ENCODE measurements at regions not wholly inside any gene's neighbourhood (a gene's known extent, or its start where the extent isn't known, plus 50 kb on each side); places are given as distances from the start of the nearest gene placed in this dataset.
"Not testable (repeated sequence)": the region's sequence is repeated elsewhere in the genome, so short reads cannot be mapped to it uniquely, and the experiment has no call there.

DNA sequence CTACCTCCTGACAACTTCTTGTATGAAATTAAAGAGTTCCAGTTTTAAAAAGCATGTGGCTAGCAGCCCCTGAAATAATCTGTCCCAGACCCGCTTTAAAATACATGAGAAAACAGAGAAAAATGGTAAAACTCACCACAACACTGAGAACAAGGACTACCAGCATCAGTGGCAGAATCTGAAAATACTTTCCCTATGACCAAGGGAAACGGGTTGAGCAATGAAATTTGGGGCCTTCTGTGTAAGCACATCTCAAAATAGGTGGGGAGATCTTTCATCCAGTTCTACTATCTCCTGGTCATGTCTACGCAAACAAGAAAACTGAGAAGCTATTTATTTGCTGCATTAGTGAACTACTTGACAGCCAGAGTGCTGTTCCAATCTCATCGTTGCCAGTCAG lies 172.3 kb downstream of the LNPK start:
- no peak for DNase-seq (ENCODE audit: low spot score)

DNA sequence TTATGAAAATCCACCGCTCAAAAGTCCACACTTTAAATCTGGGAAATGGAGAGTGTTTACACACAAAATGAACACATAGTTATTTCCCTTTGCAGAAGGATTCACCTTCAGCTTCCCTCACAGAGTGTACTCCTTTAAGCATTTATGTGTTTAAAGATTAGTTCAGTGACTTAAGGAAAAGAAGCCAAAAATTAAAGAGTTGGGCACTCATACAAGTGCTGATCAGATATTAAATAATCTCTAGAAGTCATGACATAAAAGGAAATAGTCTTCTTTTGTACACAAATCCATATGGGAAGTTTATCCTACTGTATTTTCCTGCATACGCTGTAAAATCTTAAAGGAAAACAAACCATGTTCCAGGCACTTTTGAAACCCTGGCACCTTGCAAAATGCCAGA lies 174.2 kb downstream of the LNPK start:
- no peak for DNase-seq (ENCODE audit: low spot score)

DNA sequence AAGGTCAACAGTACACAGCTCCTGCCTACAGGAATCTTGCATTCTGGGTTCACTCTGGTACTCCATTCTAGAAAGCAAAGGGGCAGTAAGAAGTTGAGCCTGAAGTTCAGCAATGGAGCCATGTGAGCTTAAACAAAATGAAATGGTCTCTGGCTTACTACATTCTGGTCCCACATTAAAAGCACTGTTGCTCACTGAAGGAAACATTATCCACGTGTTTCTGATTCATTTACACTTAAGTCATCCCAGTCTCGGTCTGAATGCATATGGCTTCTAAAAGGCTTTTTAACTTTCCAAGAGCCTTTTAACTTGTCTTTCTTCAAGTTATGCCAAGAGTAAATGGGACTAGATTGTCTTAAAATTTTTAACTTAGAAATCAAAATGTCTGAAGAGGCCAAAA lies 177.8 kb downstream of the LNPK start:
- no peak for DNase-seq (ENCODE audit: low spot score)

DNA sequence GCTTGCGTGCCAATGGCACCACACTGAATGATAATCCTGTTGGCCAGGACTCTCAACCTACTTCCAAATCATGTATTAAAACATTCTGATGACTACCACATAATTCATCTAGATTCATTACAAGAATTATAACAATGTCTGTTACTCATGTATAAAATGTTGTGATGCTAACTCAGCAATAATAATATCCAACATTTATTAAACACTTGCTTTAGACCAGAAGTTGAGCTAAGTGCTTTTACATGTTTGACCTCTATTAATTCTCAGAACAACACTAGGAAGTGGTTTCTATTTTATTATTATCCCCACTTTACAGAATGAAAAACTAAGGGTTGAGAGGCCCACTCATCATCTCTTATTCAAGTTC lies 178.4 kb downstream of the LNPK start:
- DNase-seq (ENCODE audit: low spot score): no peak

DNA sequence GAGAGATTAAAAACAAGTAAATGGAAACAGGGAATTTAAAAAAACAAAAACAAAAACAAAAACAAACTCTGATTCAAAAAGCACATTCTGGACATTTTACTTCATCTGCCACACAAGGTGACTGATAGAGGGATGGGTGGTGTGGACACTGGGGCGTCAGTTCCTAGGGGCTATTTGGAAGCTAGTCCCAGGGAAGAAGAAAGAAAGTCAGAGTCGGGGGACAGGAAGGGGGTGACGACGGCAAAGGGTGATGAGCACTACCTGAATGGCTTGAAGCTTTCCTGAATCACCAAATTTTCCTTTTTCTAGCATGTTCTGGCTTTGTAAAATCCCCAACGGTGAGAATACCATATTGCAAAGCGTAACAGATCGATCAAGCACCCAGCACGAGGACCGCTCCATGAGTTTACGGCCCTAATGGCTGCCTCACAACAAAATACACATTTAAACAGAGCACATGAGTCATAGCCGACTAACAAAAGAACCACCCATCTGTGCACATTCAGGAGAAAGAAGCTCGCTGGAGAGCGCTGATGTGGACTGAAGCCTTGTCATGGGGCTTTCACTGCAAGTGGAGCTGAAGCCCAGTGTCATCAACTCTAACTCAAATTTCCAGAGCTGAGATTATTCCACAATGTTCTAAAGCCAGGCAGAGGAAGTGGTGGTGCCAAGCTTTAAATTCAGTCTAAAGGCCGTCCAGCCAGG lies 178.9 kb downstream of the LNPK start:
- no peak for DNase-seq (ENCODE audit: low spot score)

DNA sequence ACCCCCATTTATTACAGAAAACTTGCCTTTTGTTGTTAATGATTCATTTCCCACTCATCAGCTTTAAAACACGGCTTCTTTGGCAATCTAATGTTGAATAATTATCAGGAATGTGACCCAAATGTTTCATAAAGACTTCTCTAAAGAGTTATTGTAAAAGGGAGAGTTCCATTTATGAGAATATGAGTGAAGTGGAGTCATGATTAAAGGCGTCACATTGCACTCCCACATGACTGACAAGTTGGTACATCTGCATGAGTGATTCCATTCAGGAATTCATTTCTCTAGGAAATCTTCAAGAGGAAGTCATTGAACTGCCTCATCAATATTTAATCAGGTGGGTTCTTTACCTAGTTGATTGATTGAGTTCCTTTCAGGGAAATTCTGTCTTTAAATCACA lies 184.8 kb downstream of the LNPK start:
- DNase-seq (ENCODE audit: low spot score): no peak

DNA sequence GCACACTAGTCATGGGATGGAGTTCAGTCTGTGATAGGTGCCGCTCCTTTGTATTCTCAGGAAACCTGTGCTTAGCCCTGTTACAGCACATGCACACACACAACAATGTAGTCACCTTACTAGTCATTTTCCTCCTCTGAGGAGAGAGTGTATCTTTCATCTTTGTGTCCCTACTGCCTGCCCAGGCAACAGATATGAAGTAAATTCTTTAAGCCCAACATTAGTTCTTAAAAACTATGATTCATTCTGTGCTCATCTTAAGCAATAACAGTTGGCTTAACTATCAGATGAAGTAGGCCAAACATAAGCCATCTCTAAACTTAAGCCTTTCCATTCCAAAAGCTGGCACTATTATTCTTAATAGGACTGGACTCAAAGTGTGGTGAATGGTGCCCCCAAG lies 186.5 kb downstream of the LNPK start:
- DNase-seq (ENCODE audit: low spot score): no peak

DNA sequence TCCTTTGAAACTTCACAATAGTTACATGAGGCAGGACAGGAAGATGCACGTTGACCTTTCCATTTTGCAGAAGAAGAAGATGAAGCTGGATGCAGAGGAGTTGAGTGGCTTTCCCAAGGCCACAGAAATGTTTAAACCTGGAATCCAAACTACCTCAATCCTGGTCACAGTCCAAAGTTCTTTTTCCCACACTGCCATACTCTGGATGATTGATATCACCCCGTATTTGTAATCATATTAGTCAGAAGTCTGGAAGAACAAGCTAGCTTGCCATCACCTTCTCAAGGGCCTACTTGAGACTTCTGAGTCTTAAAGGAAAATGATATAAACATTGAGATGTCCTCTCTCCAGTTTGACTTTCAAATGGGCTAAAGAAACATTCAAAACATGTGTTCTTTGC lies 190.1 kb downstream of the LNPK start:
- no peak for DNase-seq (ENCODE audit: low spot score)

DNA sequence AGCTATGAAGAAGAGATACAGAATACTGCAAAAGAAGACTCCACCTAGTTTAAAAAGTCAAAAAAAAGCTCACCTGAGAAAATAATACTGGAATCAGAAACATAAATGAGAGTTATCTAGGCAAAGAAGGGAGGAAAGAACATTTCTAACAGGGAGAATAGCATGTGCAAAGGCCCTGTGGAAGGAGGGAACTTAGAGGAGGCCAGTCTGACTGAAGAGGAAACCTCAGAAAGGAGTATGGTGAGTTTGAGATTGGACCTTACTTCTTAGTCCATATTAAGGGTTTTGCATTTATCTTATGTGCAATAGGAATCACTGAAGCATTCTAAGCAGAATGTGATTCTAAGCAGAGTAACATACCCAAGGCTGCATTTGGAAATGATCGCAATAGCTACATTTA lies 193.2 kb downstream of the LNPK start:
- no peak for DNase-seq (ENCODE audit: low spot score)

DNA sequence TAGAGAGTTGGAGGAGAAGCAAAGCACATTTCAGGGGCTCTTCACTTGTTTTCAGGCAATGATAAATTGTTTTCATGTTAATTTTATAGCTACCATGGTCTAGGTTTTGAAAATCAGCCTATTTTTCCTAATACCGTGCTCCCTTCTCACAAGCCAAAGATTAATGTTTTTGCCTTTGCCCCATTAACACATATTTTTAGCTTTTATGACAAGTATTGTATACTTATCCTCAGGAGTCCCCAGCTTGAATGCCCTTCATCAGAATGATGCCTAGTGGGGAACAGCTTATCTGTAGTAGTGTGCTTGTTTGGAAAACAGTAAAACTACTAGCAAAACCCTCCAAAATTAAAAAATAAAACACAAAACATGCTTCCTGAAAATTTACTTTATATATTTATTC lies 194.0 kb downstream of the LNPK start:
- no peak for DNase-seq (ENCODE audit: low spot score)

DNA sequence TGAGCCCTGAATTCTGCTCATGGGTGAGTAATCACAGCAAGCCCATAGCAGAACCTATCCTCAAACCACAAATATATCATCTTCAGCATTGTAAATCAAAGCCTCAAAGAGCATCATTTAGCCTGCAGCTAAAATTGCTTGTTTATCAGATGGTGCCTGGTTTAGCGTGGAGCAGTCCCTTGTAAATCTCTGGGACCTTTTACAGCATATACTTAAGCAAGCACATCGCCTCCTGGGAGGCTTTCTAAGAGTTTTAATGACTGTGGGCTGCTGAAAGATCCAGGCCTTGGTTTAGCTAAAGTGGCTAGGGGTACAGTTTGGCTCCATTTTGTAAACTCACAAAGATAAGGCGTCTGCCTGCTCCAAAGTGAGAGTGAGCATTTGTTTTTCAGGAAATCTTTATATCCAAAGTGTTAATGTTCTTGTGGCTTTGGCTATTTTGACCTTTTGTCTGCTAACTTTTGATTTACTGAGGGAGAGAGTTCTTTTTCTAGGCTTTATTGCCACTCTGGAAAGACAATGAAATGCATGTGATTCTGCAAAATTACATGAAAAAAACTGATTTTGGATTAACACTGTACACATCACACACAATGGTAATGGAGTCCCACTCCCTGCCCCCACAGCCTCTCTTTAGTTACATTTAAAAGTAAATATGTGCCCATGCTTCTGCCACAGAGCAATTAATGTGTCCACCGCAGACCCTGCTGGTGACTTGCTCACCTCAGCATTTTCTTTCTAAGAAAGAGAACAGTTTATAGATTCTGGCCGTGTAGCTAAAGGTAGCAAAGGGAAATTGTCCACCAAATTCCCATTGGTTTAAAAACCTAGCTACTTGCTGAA lies 194.8 kb downstream of the LNPK start:
- DNase-seq (ENCODE audit: low spot score): no peak

DNA sequence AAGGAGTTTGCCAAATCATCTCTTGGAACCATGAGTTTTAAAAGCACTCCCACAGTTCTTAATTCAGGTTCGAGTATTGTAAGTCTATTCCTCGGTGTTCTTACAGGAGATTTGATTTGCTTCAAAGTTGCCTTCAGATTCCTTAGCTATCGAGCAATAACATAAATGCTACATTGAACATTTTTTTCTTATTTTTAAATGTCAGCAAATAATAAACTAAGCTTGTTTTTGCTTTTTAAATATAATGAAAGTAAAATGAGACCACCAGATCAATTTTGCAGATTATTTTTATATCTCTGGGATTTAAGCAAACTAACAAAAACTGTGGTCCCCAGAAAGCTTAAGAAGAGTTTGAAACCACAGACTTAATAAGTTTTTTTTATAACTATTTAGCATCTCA lies 195.5 kb downstream of the LNPK start:
- no peak for DNase-seq (ENCODE audit: low spot score)

DNA sequence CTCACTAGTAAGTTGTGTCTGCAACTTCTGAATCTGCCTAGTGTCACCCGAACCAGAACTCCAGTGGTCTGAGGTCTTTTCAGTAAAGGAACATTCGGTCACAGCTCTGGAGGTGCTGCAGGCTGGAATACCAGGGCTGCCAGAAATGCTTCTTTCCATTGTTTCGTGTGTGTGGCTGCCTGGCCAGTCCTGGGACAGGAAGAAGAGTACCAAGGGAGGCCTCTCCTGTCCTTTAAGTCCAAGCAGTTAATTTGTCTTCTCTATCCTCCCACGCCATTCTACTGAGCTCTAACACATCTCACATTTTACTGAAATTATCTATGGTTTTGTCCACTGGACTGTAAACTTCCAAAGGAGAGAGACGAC lies 196.0 kb downstream of the LNPK start:
- DNase-seq (ENCODE audit: low spot score): no peak

DNA sequence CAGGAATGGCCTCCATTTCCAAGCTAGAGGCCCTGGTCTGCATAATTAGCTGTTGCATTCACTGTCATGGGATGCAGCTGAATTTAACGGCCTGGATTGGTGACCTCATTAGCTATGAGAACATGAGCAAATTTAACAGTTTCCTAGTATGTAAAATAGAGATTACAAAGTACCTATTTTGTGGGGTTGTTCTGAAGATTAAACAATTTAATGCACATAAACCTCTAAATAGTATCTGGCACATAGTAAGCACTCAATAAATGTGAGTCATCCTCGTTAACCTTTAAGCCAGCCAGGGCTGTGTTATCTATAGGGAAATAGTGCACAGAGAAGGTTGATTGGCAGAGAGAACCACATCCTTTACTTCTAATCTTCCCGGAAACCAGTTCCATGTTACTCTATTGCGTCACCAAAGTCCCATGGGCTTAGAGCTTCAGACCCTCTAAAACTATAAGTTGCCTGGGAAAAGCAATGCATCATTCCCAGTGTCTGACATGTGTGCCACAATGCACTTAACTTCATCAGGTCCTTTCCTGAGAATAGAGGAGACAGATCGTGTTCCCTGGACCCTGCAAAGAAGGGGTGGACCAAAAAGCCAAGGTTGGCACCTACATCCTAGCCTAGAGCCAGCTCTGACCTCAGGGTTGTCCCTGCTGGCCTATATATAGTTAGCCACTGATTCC lies 196.5 kb downstream of the LNPK start:
- no peak for DNase-seq (ENCODE audit: low spot score)

DNA sequence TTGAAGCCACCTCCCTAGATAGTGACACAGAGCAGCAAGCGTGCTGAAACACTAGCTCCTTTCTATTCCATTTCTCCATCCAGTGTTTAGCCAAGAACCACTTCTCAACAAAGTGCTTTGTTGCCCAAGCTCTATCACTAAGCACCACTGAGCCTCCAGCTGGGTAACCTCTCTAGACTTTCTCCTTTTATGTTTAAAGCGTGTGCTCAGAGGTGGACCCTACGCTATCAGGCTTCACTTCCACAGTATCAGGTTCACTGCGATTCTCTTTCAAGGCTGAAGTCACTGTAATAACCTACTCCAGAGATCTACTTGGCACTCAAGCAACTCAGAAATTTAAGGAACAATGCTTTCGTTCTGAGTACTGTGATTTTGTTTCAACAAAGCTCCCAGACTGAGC lies 197.9 kb downstream of the LNPK start:
- no peak for DNase-seq (ENCODE audit: low spot score)

DNA sequence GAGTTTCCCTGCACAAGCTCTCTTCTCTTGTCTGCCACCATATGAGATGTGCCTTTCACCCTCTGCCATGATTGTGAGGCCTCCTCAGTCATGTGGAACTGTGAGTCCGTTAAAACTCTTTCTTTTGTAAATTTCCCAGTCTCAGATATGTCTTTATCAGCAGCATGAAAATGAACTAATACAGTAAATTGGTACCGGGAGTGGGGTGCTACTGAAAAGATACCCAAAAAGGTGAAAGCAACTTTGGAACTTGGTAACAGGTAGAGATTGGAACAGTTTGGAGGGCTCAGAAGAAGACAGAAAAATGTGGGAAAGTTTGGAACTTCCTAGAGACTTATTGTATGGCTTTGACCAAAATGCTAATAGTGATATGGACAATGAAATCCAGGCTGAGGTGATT lies 205.6 kb downstream of the LNPK start:
- DNase-seq (ENCODE audit: low spot score): not testable (repeated sequence)

DNA sequence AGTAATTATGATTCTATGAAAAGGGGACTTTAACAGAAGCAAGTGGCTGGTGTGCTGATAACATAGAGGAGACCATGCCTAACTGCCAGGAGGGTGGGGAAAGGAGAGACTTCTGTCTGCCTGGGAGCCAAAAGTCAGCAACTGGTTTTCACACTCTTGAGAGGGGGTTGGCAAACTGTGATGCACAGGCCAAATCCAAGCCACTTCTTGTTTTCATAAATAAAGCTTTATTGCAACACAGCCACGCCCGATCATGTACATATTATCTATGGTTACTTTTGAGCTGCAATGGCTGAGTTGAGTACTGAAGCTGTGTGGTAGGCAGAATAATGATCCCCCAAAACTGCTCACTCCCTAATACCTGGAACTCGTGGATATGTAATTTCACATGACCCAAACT lies 208.4 kb downstream of the LNPK start:
- no peak for DNase-seq (ENCODE audit: low spot score)

DNA sequence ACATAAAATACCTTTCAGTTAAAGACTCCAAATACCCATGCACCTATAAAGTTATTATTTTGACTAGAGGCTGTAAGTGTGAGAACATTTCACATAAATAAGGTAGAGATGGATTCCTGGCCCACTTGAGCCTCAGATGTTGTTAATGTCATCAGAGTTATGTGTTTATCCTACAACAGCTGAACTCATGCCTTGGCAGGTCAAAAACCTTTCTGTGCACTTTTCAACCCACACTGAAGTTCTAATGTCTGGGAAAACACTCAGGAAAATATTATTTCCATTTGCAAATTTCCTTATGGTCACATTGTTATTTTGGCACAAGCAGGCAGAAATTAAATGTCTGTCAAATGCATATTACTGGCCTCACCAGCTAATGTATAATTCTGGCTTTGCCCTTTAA lies 209.2 kb downstream of the LNPK start:
- DNase-seq (ENCODE audit: low spot score): no peak

DNA sequence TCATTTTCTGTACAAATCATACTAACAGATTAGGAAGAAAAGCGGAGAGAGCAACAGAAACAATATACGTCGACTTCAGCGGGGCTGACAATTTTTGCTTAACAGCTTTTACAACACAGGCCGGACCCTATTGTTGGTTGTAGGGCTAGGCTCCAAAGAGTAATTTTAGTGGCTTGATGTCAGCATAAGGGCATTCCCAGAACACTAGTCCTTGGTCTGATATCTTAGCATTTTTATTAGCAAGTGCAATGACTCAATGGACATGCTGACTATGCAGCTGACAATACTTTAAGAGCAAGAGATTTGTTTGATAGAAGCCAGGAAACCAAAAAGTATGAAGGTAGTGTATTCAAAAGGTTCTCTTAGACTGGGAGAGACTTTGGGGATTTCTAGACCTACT lies 209.9 kb downstream of the LNPK start:
- no peak for DNase-seq (ENCODE audit: low spot score)

DNA sequence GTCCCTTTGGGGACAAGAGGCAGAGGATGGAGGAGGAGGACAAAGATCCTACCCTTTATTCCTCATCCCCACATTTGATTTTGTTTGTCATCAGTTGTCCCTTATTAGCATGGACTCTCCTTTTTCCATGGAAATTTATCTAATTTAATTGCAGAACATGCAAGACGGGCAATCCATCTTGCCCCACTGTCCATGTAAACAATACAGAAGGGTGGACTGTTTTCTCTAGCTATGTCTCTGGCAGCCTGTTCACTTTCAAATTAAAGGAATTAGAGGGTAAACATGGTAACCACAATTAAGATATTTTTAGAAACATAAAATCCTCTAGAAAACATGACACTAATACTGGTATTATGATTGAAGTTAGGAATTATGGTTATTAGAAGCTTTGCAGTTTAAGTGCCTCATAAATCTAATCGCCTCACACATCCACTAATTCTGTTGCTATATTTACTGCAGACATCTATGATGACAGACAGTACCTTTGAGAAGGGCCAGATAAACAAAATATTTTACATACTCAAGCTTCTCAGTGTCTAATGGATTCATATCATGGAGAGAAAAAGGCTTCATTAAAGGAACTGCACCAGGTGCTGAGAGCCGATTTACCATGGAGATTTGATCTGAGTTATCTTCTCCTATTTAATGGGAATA lies 215.5 kb downstream of the LNPK start:
- no peak for DNase-seq (ENCODE audit: low spot score)

DNA sequence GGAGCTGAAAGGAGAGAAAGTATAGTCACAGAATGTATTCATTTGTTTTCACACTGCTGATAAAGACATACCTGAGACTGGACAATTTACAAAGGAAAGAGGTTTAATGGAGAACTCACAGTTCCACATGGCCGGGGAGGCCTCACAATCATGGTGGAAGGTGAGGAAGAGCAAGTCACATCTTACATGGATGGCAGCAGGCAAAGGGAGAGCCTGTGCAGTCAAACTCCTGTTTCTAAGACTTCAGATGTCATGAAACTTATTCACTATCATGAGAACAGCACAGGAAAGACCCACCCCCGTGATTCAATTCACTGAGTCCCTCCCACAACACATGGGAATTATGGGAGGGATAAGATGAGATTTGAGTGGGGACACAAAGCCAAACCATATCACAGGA lies 224.7 kb downstream of the LNPK start:
- DNase-seq (ENCODE audit: low spot score): not testable (repeated sequence)

DNA sequence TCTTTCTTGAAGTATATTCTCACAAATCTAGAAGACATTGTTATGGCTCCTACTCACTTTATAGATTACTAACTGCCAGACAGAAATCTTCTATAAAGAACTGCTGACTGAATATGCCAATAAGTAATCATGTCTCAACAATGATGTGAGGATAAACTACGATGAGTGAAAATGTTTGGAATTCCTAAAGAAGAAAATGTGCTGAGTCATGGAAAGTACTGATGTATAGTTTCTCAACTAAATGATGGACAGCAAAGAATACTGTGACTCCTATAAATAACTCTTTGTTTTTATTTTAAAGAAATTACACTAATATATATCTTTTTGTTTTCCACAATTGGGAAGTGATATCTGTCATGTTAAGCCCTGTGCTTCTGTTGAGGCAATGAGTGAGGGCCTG lies 232.9 kb downstream of the LNPK start:
- no peak for DNase-seq (ENCODE audit: low spot score)

DNA sequence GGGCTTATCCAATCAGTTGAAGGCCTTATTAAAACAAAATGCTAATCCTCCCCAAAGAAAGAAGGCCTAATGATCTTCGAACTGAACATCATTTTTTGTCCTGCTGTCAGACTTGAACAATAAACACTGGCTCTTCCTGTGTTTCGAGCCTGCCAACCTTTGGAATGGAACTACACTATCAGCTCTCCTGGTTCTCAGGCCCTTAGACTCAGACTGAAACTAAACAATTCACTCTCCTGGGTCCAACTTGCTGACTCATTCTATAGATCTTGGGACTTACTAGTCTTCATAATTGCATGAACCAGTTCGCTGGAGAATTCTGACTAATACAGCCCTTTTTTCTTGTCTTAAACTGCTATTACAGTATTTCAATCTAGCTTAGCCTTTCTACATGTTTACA lies 235.2 kb downstream of the LNPK start:
- no peak for DNase-seq (ENCODE audit: low spot score)

Data from hematopoietic multipotent progenitor cell treated with erythropoietin and hydrocortisone succinate and interleukin-3 and kit ligand, for 15 days (in vitro differentiated cells).